ENCODE measurements at regions not wholly inside any gene's neighbourhood (a gene's known extent, or its start where the extent isn't known, plus 50 kb on each side); places are given as distances from the start of the nearest gene placed in this dataset.
A peak's percentile ranks its signal among the peaks of the same experiment; 100 is the strongest.

- TF ChIP-seq, protein P1, sequence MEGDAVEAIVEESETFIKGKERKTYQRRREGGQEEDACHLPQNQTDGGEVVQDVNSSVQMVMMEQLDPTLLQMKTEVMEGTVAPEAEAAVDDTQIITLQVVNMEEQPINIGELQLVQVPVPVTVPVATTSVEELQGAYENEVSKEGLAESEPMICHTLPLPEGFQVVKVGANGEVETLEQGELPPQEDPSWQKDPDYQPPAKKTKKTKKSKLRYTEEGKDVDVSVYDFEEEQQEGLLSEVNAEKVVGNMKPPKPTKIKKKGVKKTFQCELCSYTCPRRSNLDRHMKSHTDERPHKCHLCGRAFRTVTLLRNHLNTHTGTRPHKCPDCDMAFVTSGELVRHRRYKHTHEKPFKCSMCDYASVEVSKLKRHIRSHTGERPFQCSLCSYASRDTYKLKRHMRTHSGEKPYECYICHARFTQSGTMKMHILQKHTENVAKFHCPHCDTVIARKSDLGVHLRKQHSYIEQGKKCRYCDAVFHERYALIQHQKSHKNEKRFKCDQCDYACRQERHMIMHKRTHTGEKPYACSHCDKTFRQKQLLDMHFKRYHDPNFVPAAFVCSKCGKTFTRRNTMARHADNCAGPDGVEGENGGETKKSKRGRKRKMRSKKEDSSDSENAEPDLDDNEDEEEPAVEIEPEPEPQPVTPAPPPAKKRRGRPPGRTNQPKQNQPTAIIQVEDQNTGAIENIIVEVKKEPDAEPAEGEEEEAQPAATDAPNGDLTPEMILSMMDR (conservative IDR thresholded peaks at IDR 0.05): no peak
- H3K27ac ChIP-seq: no peak overlapping the region
Measured at GRCh38 chr20:22776369-22776768, 192.0 kb upstream of the FOXA2 start.

GRCh38 chr20:22779878-22780277 lies 195.5 kb upstream of the FOXA2 start:
- TF ChIP-seq, protein P1 (conservative IDR thresholded peaks at IDR 0.05): no peak
- 0 out of 2 replicates have a peak overlapping the region, but pooled peaks have one; percentile 0 for H3K27ac ChIP-seq

- H3K27ac ChIP-seq: no peak overlapping the region
- TF ChIP-seq, protein P1 (conservative IDR thresholded peaks at IDR 0.05): no peak
Measured at GRCh38 chr20:22781869-22782268, 197.5 kb upstream of the FOXA2 start.

GRCh38 chr20:22789676-22790075 lies 205.3 kb upstream of the FOXA2 start:
- H3K27ac ChIP-seq: no peak overlapping the region
- TF ChIP-seq, protein P1 (conservative IDR thresholded peaks at IDR 0.05): no peak

- TF ChIP-seq, protein P1 (conservative IDR thresholded peaks at IDR 0.05): no peak
- H3K27ac ChIP-seq: no peak overlapping the region
Measured at GRCh38 chr20:22791396-22791795, 207.0 kb upstream of the FOXA2 start.

DNA sequence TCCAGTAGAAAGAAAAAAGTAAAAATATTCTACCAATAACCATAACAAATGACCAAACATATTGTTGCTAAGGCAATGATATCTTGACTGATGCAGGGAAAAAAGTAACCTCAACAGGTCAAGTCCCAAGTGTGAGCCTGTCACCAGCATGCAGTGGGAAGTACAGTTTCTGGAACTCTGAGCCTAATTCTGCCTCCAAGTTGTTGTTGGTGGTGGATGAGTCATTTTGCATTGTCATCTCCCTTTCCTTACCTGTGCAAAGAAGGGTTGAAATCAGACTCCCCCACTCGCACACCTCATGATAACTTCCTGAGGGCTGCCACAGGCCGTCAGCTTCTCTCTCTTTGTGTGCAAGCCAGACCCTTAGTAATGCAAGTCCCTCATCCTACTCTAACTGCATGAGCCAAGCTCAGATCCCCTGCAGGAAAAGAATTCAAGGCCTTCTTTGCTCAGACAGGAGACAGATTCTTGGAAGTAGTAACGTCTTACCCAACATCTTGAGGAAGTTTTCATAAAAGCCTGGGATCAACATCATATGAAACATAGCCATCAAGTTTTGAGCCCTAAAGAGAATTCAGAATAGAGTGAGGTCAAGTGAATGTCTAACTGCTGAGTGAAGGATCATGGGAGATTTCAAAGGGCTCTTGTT lies 207.6 kb upstream of the FOXA2 start:
- TF ChIP-seq, protein P1 (conservative IDR thresholded peaks at IDR 0.05): no peak
- no peak overlapping the region for H3K27ac ChIP-seq

GRCh38 chr20:22794200-22794599 lies 209.8 kb upstream of the FOXA2 start:
- H3K27ac ChIP-seq: peak overlapping the region; percentile 51
- TF ChIP-seq, protein P1 (conservative IDR thresholded peaks at IDR 0.05): no peak

All from VCaP (cell line).